Endodermal cell (in vitro differentiated cells): ENCODE measurements at regions not wholly inside any gene's neighbourhood (a gene's known extent, or its start where the extent isn't known, plus 50 kb on each side); places are given as distances from the start of the nearest gene placed in this dataset.

Experiments used
- DNase-seq: peaks from one replicate; pipeline ENCODE4 v3.0.0-alpha.2; 2017
- H3K27ac ChIP-seq: 2 replicates; pipeline ENCODE4 v1.5.1; 2013; ENCODE audit warnings: mild to moderate bottlenecking, low read depth, low read length, moderate library complexity
- H3K27me3 ChIP-seq: 2 replicates; pipeline ENCODE4 v1.6.1; 2013; ENCODE audit warnings: mild to moderate bottlenecking, low read length, moderate library complexity; ENCODE audit not compliant: insufficient read depth, control insufficient read depth, poor library complexity, severe bottlenecking
- H3K36me3 ChIP-seq: 2 replicates; pipeline ENCODE4 v1.7.0; 2013; ENCODE audit warnings: mild to moderate bottlenecking, low read length, moderate library complexity; ENCODE audit not compliant: control insufficient read depth, insufficient read depth
- H3K4me1 ChIP-seq: one replicate; pipeline ENCODE4 v1.7.0; 2013; ENCODE audit warnings: low read length; ENCODE audit not compliant: control insufficient read depth, insufficient read depth
- H3K4me3 ChIP-seq: 2 replicates; pipeline ENCODE4 v1.5.1; 2013; ENCODE audit warnings: mild to moderate bottlenecking, low read length, moderate library complexity
- H3K9ac ChIP-seq: 2 replicates; pipeline ENCODE4 v1.6.1; 2013; ENCODE audit warnings: mild to moderate bottlenecking, low read length, moderate library complexity; ENCODE audit not compliant: poor library complexity, severe bottlenecking; ENCODE audit errors: extremely low read depth
- H3K9me3 ChIP-seq: 2 replicates; pipeline ENCODE4 v1.6.1; 2013; ENCODE audit warnings: mild to moderate bottlenecking, low read length, moderate library complexity; ENCODE audit not compliant: control insufficient read depth
- H3K27ac Mint-ChIP-seq: 2 replicates; pipeline ENCODE4 v1.8.0; 2020; ENCODE audit warnings: mixed read lengths
- H3K27me3 Mint-ChIP-seq: 2 replicates; pipeline ENCODE4 v1.8.0; 2021; ENCODE audit warnings: mild to moderate bottlenecking, mixed read lengths; ENCODE audit not compliant: insufficient read depth
- H3K36me3 Mint-ChIP-seq: 2 replicates; pipeline ENCODE4 v1.8.0; 2020; ENCODE audit warnings: low read depth, mixed read lengths
- H3K4me1 Mint-ChIP-seq: 2 replicates; pipeline ENCODE4 v1.8.0; 2020; ENCODE audit warnings: mixed read lengths
- H3K4me3 Mint-ChIP-seq: 2 replicates; pipeline ENCODE4 v1.8.0; 2020; ENCODE audit warnings: mild to moderate bottlenecking, moderate library complexity, mixed read lengths
- H3K9me3 Mint-ChIP-seq: 2 replicates; pipeline ENCODE4 v1.8.0; 2020; ENCODE audit warnings: mild to moderate bottlenecking, mixed read lengths
- WGBS, 2 experiments: methylation state at CpG; one replicate each; pipeline versions ENCODE4 v1.1.5 to v1.1.7; 2013; ENCODE audit warnings: missing lambda C conversion rate in 2 of 2, mixed read lengths in 1 of 2; ENCODE audit not compliant: insufficient coverage in 1 of 2, insufficient read length in 1 of 2; 5-methylcytosine and 5-hydroxymethylcytosine counted together
- TF ChIP-seq, protein P1 (sequence below): fragments of 200-600 bp; sonication (generic); conservative IDR thresholded peaks from 2 replicates; pipeline ENCODE4 v1.5.0; 2021; ENCODE audit warnings: antibody characterized with exemption, mild to moderate bottlenecking

GRCh38 chr6:127030836-127031235, 87.6 kb upstream of the RSPO3 start:
- Mint-ChIP-seq H3K4me3 (no peak overlapping the region), H3K4me1 (peaks cover 4% of the 10 kb centered on the region)

DNA sequence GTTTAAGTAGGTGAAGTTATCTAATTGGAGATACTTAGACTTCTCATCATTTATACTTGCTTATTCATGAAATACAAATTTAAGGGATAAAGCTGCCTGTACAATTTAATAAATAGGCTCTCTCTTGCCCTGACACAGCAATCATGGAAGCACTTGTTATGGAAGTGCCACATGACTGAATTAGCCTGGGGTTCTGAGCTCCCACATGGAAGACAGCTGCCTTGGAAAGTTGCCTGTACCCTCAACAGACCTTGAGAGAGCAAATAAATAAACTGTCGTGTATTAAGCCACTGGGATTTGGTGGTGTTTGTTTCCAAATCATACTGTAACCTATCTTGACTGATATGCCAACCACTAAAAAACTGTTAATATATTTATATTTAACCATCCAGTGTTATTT, 87.0 kb upstream of the RSPO3 start:
- H3K27me3 ChIP-seq: no peaks in the 10 kb centered on the region
- Mint-ChIP-seq H3K27ac (no peak overlapping the region), H3K36me3 (no peaks in the 10 kb centered on the region), H3K4me1 (no peaks in the 10 kb centered on the region), H3K27me3 (no peaks in the 10 kb centered on the region), H3K9me3 (no peaks in the 10 kb centered on the region), H3K4me3 (no peak overlapping the region)
- H3K36me3 ChIP-seq: no peaks in the 10 kb centered on the region
- TF ChIP-seq, protein P1, sequence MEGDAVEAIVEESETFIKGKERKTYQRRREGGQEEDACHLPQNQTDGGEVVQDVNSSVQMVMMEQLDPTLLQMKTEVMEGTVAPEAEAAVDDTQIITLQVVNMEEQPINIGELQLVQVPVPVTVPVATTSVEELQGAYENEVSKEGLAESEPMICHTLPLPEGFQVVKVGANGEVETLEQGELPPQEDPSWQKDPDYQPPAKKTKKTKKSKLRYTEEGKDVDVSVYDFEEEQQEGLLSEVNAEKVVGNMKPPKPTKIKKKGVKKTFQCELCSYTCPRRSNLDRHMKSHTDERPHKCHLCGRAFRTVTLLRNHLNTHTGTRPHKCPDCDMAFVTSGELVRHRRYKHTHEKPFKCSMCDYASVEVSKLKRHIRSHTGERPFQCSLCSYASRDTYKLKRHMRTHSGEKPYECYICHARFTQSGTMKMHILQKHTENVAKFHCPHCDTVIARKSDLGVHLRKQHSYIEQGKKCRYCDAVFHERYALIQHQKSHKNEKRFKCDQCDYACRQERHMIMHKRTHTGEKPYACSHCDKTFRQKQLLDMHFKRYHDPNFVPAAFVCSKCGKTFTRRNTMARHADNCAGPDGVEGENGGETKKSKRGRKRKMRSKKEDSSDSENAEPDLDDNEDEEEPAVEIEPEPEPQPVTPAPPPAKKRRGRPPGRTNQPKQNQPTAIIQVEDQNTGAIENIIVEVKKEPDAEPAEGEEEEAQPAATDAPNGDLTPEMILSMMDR: no peak
- no peak overlapping the region for H3K4me3 ChIP-seq
- no peak for DNase-seq
- WGBS, 2 experiments: 88% methylated on average over 1 of the region's 1 CpG; no CpG with 5 or more reads in 1 of the 2 experiments
- H3K27ac ChIP-seq: no peak overlapping the region
- no peaks in the 10 kb centered on the region for H3K4me1 ChIP-seq
- no peaks in the 10 kb centered on the region for H3K9me3 ChIP-seq
- no peak overlapping the region for H3K9ac ChIP-seq

More at GRCh38 chr6:127030836-127031235, 87.6 kb upstream of the RSPO3 start:
- no peak overlapping the region for H3K27ac ChIP-seq
- no peaks in the 10 kb centered on the region for H3K4me1 ChIP-seq
- H3K27me3 Mint-ChIP-seq: no peaks in the 10 kb centered on the region
- H3K36me3 ChIP-seq: no peaks in the 10 kb centered on the region
- H3K9me3 Mint-ChIP-seq: no peaks in the 10 kb centered on the region
- H3K27ac Mint-ChIP-seq: no peak overlapping the region
- TF ChIP-seq, protein P1: no peak
- DNase-seq: no peak
- H3K4me3 ChIP-seq: no peak overlapping the region
- no peak overlapping the region for H3K9ac ChIP-seq
- H3K36me3 Mint-ChIP-seq: no peaks in the 10 kb centered on the region
- no peaks in the 10 kb centered on the region for H3K9me3 ChIP-seq
- 86% methylated on average over 1 of the region's 1 CpG; no CpG with 5 or more reads in 1 of the 2 experiments for WGBS, 2 experiments
- H3K27me3 ChIP-seq: no peaks in the 10 kb centered on the region

DNA sequence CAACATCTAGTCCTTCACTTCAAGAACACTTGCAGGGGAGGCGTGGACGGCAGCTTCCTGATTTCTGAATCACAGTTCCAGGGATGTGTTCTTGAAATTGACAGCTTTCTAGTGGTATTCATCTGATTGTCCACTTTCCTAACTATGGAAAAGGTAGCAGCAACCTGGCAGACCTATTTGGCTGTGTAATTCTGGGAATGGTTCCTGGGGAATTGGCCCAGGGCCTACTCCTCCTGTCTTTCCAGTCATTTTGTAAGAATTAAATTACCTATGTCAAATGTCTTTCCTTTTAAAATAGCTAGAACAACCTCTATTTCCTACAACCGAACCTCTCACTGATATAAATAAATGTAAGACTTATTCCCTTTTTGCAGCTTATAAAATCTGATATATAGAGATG, 85.5 kb upstream of the RSPO3 start:
- TF ChIP-seq, protein P1: no peak
- H3K27ac Mint-ChIP-seq: no peak overlapping the region
- H3K36me3 ChIP-seq: no peaks in the 10 kb centered on the region
- 95% methylated on average over 2 of the region's 3 CpGs; no CpG with 5 or more reads in 1 of the 2 experiments for WGBS, 2 experiments
- no peak overlapping the region for H3K4me3 Mint-ChIP-seq
- no peaks in the 10 kb centered on the region for H3K9me3 ChIP-seq
- H3K27me3 Mint-ChIP-seq: no peaks in the 10 kb centered on the region
- H3K27ac ChIP-seq: no peak overlapping the region
- no peaks in the 10 kb centered on the region for H3K36me3 Mint-ChIP-seq
- no peak overlapping the region for H3K9ac ChIP-seq
- H3K4me3 ChIP-seq: no peak overlapping the region
- H3K27me3 ChIP-seq: no peaks in the 10 kb centered on the region
- DNase-seq: no peak
- no peaks in the 10 kb centered on the region for H3K9me3 Mint-ChIP-seq
- H3K4me1 Mint-ChIP-seq: no peaks in the 10 kb centered on the region
- H3K4me1 ChIP-seq: no peaks in the 10 kb centered on the region
